ENCODE measurements at regions not wholly inside any gene's neighbourhood (a gene's known extent, or its start where the extent isn't known, plus 50 kb on each side); places are given as distances from the start of the nearest gene placed in this dataset.

- no peak for TF ChIP-seq CTCF (IDR thresholded peaks at IDR 0.05)
- no peak for TF ChIP-seq EZH2 (IDR thresholded peaks at IDR 0.05)
- TF ChIP-seq EZH2phosphoT487 (IDR thresholded peaks at IDR 0.05) = no peak
Observed at GRCh38 chr2:239802185-239802649, 222.9 kb downstream of the NDUFA10 start.

Data from neural progenitor cell (in vitro differentiated cells).